T-cell (primary cell): ENCODE measurements at regions not wholly inside any gene's neighbourhood (a gene's known extent, or its start where the extent isn't known, plus 50 kb on each side); places are given as distances from the start of the nearest gene placed in this dataset.
A peak's percentile ranks its signal among the peaks of the same experiment; 100 is the strongest.

Experiments
- ATAC-seq, 4 experiments: fragments of 200-7000 bp in 3 of 4; fragments of 150-1000 bp in 1 of 4; cut with Tn5 transposase; replicated peaks in 1 of 4; 1 replicate in 3 of 4; 2 replicates in 1 of 4; pipeline ENCODE4 v1.10.0; 2021; ENCODE audit warnings: moderate library complexity in 3 of 4, mild to moderate bottlenecking in 2 of 4, moderate number of reproducible peaks in 1 of 4
- CTCF ChIA-PET, 2 donors: fragments of 300-600 bp; sonication (Branson Sonifier 250); formaldehyde crosslinking; loops; one replicate each; lab custom pipeline; 2022; ENCODE audit warnings: antibody characterized with exemption in 2 of 2; lab: Charles Lee
- POLR2A ChIA-PET, 2 donors: fragments of 300-600 bp; sonication (Branson Sonifier 250); formaldehyde crosslinking; loops; one replicate each; lab custom pipeline; 2022; ENCODE audit warnings: antibody characterized with exemption in 2 of 2; lab: Charles Lee
- DNase-seq, 35 experiments: peaks; one replicate each; pipeline versions ENCODE4 v3.0.0 to v3.0.0-alpha.2; 2013 to 2023
- H3K27ac ChIP-seq: one replicate; pipeline ENCODE4 v1.5.1; 2013; ENCODE audit warnings: low read length
- H3K27me3 ChIP-seq, 2 experiments: replicated peaks in 1 of 2; 1 replicate in 1 of 2; 2 replicates in 1 of 2; pipeline versions ENCODE4 v1.6.1 to v1.7.0; 2013; ENCODE audit warnings: low read length in 1 of 2, mixed read lengths in 1 of 2; ENCODE audit not compliant: control insufficient read depth in 2 of 2, insufficient read depth in 2 of 2; ENCODE audit errors: extremely low read depth in 1 of 2
- H3K36me3 ChIP-seq, 2 donors: 1 replicate in 1 of 2; 2 replicates in 1 of 2; pipeline versions ENCODE4 v1.6.1 to v1.7.0; 2013; ENCODE audit warnings: low read length in 1 of 2; ENCODE audit not compliant: control insufficient read depth in 2 of 2, insufficient read depth in 1 of 2; ENCODE audit errors: extremely low read depth in 1 of 2
- H3K4me1 ChIP-seq, 2 experiments: 1 replicate in 1 of 2; 2 replicates in 1 of 2; pipeline versions ENCODE4 v1.6.1 to v1.7.0; 2013; ENCODE audit warnings: low read length in 2 of 2, mixed read lengths in 1 of 2; ENCODE audit not compliant: insufficient read depth in 2 of 2, control insufficient read depth in 1 of 2; ENCODE audit errors: extremely low read depth in 1 of 2
- H3K4me3 ChIP-seq, 2 donors: 1 replicate in 1 of 2; 2 replicates in 1 of 2; pipeline versions ENCODE4 v1.5.1 to v1.7.0; 2013; ENCODE audit warnings: mild to moderate bottlenecking in 2 of 2, low read length in 1 of 2, moderate library complexity in 1 of 2; ENCODE audit not compliant: control insufficient read depth in 1 of 2; ENCODE audit errors: extremely low read depth in 1 of 2
- H3K9me3 ChIP-seq: 2 replicates; pipeline ENCODE4 v1.7.0; 2013
- H3K27ac Mint-ChIP-seq, 2 donors: one replicate each; pipeline ENCODE4 v1.8.0; 2020 to 2021; ENCODE audit warnings: mild to moderate bottlenecking in 2 of 2, mixed read lengths in 2 of 2
- H3K27me3 Mint-ChIP-seq, 2 donors: one replicate each; pipeline ENCODE4 v1.8.0; 2021 to 2022; ENCODE audit warnings: mixed read lengths in 2 of 2
- H3K36me3 Mint-ChIP-seq: one replicate; pipeline ENCODE4 v1.8.0; 2021; ENCODE audit warnings: mixed read lengths
- H3K4me1 Mint-ChIP-seq, 3 donors: one replicate each; pipeline ENCODE4 v1.8.0; 2020 to 2022; ENCODE audit warnings: mixed read lengths in 3 of 3, mild to moderate bottlenecking in 1 of 3
- H3K4me3 Mint-ChIP-seq, 3 donors: one replicate each; pipeline ENCODE4 v1.8.0; 2020 to 2022; ENCODE audit warnings: mild to moderate bottlenecking in 3 of 3, mixed read lengths in 3 of 3, moderate library complexity in 3 of 3
- H3K9me3 Mint-ChIP-seq, 3 donors: one replicate each; pipeline ENCODE4 v1.8.0; 2020 to 2022; ENCODE audit warnings: mixed read lengths in 3 of 3
- WGBS: methylation state at CpG from one replicate; pipeline ENCODE4 v1.1.5; 2013; ENCODE audit warnings: missing lambda C conversion rate; ENCODE audit not compliant: insufficient coverage; 5-methylcytosine and 5-hydroxymethylcytosine counted together

DNA sequence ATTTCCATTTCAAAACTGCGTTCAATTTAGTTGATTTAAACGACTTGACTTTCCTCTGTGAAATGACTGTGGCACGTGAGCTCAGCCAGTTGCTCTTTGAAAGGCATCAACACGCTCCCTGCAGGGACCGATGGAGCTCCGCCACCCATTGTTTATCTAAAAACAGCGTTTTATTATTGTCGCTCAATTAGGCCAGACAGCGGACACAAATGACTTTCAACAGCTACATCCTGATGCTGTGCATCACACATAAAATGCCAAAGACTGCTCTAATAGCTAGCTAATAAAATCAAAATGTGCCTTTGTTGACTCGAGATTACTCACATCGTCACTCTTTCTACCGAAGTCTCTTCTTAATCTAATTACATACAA is 332.5 kb downstream of the CD83 start:
- H3K9me3 Mint-ChIP-seq = peaks cover 0 to 8% (median 3%) of the 10 kb centered on the region in 3 donors
- Histone ChIP-seq H3K36me3 (no peaks in the 10 kb centered on the region), H3K27me3 (no peaks in the 10 kb centered on the region), H3K27ac (no peak overlapping the region), H3K4me1 (peaks cover 45 to 46% of the 10 kb centered on the region in 2 experiments), H3K4me3 (no peak overlapping the region), H3K9me3 (no peaks in the 10 kb centered on the region)
- H3K36me3 Mint-ChIP-seq = peaks cover 6% of the 10 kb centered on the region
- DNase-seq (no peak), ATAC-seq (no peak)
- ChIA-PET POLR2A (no interaction called here), CTCF (no interaction called here)
- 82% methylated on average over 12 of the region's 12 CpGs for WGBS
- peak overlapping the region in 1 of 2 donors; percentile 12 for H3K27ac Mint-ChIP-seq
- peak overlapping the region in 1 of 3 donors; percentile 25 for H3K4me3 Mint-ChIP-seq
- H3K4me1 Mint-ChIP-seq = peaks cover 52 to 58% (median 55%) of the 10 kb centered on the region in 3 donors
- no peaks in the 10 kb centered on the region for H3K27me3 Mint-ChIP-seq

DNA sequence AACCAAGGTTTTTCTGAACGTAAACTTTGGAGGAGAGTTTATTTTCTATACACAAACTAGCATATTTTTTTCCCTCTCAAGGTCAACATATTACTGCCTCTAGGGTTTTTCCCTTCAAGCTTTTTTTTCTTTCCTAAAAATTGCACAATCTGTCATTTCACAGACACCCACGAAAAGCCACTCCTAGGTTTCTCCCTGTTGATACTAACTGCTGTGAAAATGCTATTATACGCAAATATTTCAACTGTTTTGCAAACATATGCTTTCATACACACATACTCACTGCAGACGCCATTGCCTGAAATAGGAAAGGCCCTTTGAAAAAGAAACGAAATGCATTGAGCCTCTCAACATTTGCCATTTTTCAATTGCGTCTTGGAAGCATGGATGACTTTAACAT is 333.0 kb downstream of the CD83 start:
- WGBS = 100% methylated on average over 3 of the region's 6 CpGs
- H3K4me3 Mint-ChIP-seq = no peak overlapping the region
- Histone ChIP-seq H3K27ac (no peak overlapping the region), H3K9me3 (no peaks in the 10 kb centered on the region), H3K4me3 (no peak overlapping the region), H3K36me3 (no peaks in the 10 kb centered on the region), H3K27me3 (no peaks in the 10 kb centered on the region), H3K4me1 (peaks cover 45 to 49% of the 10 kb centered on the region in 2 experiments)
- ATAC-seq = no peak
- POLR2A ChIA-PET = no interaction called here
- H3K27ac Mint-ChIP-seq = no peak overlapping the region
- H3K4me1 Mint-ChIP-seq = peaks cover 56 to 62% (median 60%) of the 10 kb centered on the region in 3 donors
- peaks cover 0 to 8% (median 3%) of the 10 kb centered on the region in 3 donors for H3K9me3 Mint-ChIP-seq
- CTCF ChIA-PET = no interaction called here
- no peak for DNase-seq
- H3K36me3 Mint-ChIP-seq = peaks cover 6% of the 10 kb centered on the region
- H3K27me3 Mint-ChIP-seq = no peaks in the 10 kb centered on the region

GRCh38 chr6:14451594-14452374 is 334.2 kb downstream of the CD83 start:
- H3K27me3 Mint-ChIP-seq = no peaks in the 10 kb centered on the region
- Histone ChIP-seq H3K4me1 (peaks cover 45 to 49% of the 10 kb centered on the region in 2 experiments), H3K27me3 (no peaks in the 10 kb centered on the region), H3K27ac (no peak overlapping the region), H3K4me3 (no peak overlapping the region), H3K36me3 (no peaks in the 10 kb centered on the region), H3K9me3 (no peaks in the 10 kb centered on the region)
- no peak overlapping the region for H3K27ac Mint-ChIP-seq
- H3K4me1 Mint-ChIP-seq = peaks cover 59 to 63% (median 62%) of the 10 kb centered on the region in 3 donors
- ChIA-PET CTCF (no interaction called here), POLR2A (interaction anchor here in 1 of 2 donors (0.6 kb wide), 1 partner anchor 180 kb away, joined by 3 read pairs; no protein-coding TSS in a partner anchor)
- ATAC-seq = no peak
- peaks cover 0 to 8% (median 3%) of the 10 kb centered on the region in 3 donors for H3K9me3 Mint-ChIP-seq
- DNase-seq = no peak
- WGBS = 100% methylated on average over 3 of the region's 9 CpGs
- no peak overlapping the region for H3K4me3 Mint-ChIP-seq
- H3K36me3 Mint-ChIP-seq = peaks cover 6% of the 10 kb centered on the region

DNA sequence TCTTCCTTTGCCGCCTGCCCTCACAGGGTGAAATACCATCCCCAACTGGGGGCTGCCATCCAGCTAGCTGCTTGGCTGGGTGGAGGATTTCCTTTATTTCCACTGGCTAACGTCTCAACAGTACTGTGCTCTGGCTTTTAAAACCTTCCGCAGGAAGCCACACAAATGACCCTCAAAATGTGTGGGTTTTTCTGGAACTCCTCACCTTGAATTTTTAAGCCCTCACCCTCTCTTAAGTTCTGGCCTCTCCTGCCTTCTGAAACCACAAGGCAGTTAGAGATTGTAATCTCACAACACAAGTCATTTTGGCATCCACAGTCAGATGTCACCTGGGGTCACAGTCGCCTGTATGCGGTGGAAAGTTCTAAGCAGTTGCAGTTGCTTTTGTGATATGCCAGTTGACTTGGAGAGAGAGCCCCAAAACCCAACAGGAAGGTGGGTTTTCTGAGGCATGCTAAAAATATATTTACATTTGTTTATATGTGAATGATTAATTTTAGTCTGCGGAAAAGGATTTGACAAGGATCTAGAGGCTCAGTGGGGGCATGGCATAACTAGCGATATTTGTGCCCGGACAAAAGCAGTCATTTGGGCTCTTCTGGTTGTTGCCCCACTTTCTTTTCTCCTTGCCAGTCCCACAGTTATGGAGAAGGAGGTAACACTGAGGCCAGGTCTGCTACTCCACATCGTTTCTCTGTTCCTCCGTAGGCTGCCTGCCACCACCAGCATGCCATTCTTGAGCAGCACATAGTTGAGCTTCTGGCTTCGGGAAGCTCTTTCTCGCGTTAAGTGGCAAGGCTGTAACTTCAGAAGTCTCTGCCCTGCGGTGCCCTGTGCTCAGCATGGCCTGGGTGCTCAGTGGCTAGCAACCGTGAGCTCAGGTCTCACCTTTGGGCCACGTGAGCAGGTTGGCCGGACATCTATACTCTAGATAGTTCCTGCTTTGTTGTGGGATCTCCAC is 335.3 kb downstream of the CD83 start:
- Histone ChIP-seq H3K9me3 (no peaks in the 10 kb centered on the region), H3K4me3 (peak overlapping the region in 1 of 2 donors; percentile 53), H3K27ac (peak overlapping the region; percentile 6), H3K4me1 (peaks cover 45 to 49% of the 10 kb centered on the region in 2 experiments), H3K27me3 (no peaks in the 10 kb centered on the region), H3K36me3 (no peaks in the 10 kb centered on the region)
- DNase-seq (peak in 33 of 35 experiments; percentile 5 to 72 (median 37)), ATAC-seq (peak; percentile 64 to 84 (median 70))
- Mint-ChIP-seq H3K4me1 (peaks cover 59 to 63% (median 62%) of the 10 kb centered on the region in 3 donors), H3K27ac (peak overlapping the region; percentile 41 to 67), H3K4me3 (peak overlapping the region; percentile 37 to 77 (median 53)), H3K27me3 (no peaks in the 10 kb centered on the region), H3K36me3 (peaks cover 6% of the 10 kb centered on the region), H3K9me3 (peaks cover 0 to 8% (median 3%) of the 10 kb centered on the region in 3 donors)
- ChIA-PET POLR2A (no interaction called here), CTCF (no interaction called here)
- WGBS = 5% methylated on average over 11 of the region's 17 CpGs

GRCh38 chr6:14453712-14454472 is 336.3 kb downstream of the CD83 start:
- Mint-ChIP-seq H3K27me3 (no peaks in the 10 kb centered on the region), H3K27ac (peak overlapping the region; percentile 41 to 67), H3K36me3 (no peaks in the 10 kb centered on the region), H3K9me3 (no peaks in the 10 kb centered on the region), H3K4me1 (peaks cover 59 to 63% (median 61%) of the 10 kb centered on the region in 3 donors), H3K4me3 (peak overlapping the region; percentile 37 to 77 (median 53))
- Histone ChIP-seq H3K9me3 (no peaks in the 10 kb centered on the region), H3K36me3 (no peaks in the 10 kb centered on the region), H3K4me3 (peak overlapping the region in 1 of 2 donors; percentile 53), H3K27ac (no peak overlapping the region), H3K4me1 (peaks cover 45 to 49% of the 10 kb centered on the region in 2 experiments), H3K27me3 (no peaks in the 10 kb centered on the region)
- POLR2A ChIA-PET = no interaction called here
- DNase-seq = no peak
- WGBS = 95% methylated on average over 3 of the region's 6 CpGs
- CTCF ChIA-PET = interaction anchor here in 1 of 2 donors (0.5 to 0.6 kb wide), 2 partner anchors 424 to 526 kb away, joined by 3 read pairs; no protein-coding TSS in a partner anchor
- ATAC-seq = no peak
